Keratinocyte (primary cell): ENCODE measurements at regions not wholly inside any gene's neighbourhood (a gene's known extent, or its start where the extent isn't known, plus 50 kb on each side); places are given as distances from the start of the nearest gene placed in this dataset.

Experiments used
- DNase-seq: peaks from one replicate; pipeline ENCODE4 v3.0.0-alpha.2; 2011; ENCODE audit warnings: low read depth, missing footprints, low spot score
- FAIRE-seq: peaks from 2 replicates; lab custom pipeline; 2011; peaks lifted over from hg19 to GRCh38; lab: Jason Lieb, UNC
- H2AFZ ChIP-seq: 2 replicates; pipeline ENCODE4 v1.6.0; 2012; ENCODE audit warnings: low read length, control low read depth, inconsistent platforms; ENCODE audit not compliant: control insufficient read depth
- H3K27ac ChIP-seq: 2 replicates; pipeline ENCODE4 v1.5.1; 2011; ENCODE audit warnings: low read length; ENCODE audit not compliant: control insufficient read depth, insufficient read depth
- H3K27me3 ChIP-seq: 3 replicates; pipeline ENCODE4 v1.6.0; 2011; ENCODE audit warnings: low read length; ENCODE audit not compliant: control insufficient read depth, insufficient read depth; ENCODE audit errors: extremely low read depth
- H3K36me3 ChIP-seq, 2 experiments: 2 replicates in 1 of 2; 3 replicates in 1 of 2; pipeline ENCODE4 v1.5.1; 2011; ENCODE audit warnings: low read length in 2 of 2, mild to moderate bottlenecking in 1 of 2; ENCODE audit not compliant: control insufficient read depth in 2 of 2, insufficient read depth in 2 of 2; ENCODE audit errors: extremely low read depth in 1 of 2
- H3K4me1 ChIP-seq: 3 replicates; pipeline ENCODE4 v1.5.1; 2011; ENCODE audit warnings: low read length; ENCODE audit not compliant: control insufficient read depth, insufficient read depth; ENCODE audit errors: extremely low read depth
- H3K4me2 ChIP-seq: 3 replicates; pipeline ENCODE4 v1.6.0; 2011; ENCODE audit warnings: low read depth, low read length; ENCODE audit not compliant: control insufficient read depth, insufficient read depth; ENCODE audit errors: extremely low read depth
- H3K4me3 ChIP-seq, 3 experiments: fragments of 200-600 bp in 1 of 3; sonication (generic) in 1 of 3; 2 replicates in 2 of 3; 3 replicates in 1 of 3; pipeline ENCODE4 v1.5.1; 2011 to 2016; ENCODE audit warnings: low read length in 3 of 3, mild to moderate bottlenecking in 3 of 3, control low read depth in 2 of 3, inconsistent platforms in 1 of 3, low read depth in 1 of 3, mixed read lengths in 1 of 3, mixed run types in 1 of 3, moderate library complexity in 1 of 3; ENCODE audit not compliant: control insufficient read depth in 2 of 3, insufficient read depth in 2 of 3; ENCODE audit errors: extremely low read depth in 1 of 3
- H3K79me2 ChIP-seq: 2 replicates; pipeline ENCODE4 v1.6.0; 2012; ENCODE audit warnings: low read length; ENCODE audit not compliant: control insufficient read depth, insufficient read depth
- H3K9ac ChIP-seq: 3 replicates; pipeline ENCODE4 v1.6.0; 2011; ENCODE audit warnings: low read length; ENCODE audit not compliant: control insufficient read depth, insufficient read depth; ENCODE audit errors: extremely low read depth
- H3K9me1 ChIP-seq: 3 replicates; pipeline ENCODE4 v1.6.0; 2011; ENCODE audit warnings: low read length; ENCODE audit not compliant: control insufficient read depth, insufficient read depth; ENCODE audit errors: extremely low read depth
- H3K9me3 ChIP-seq: 2 replicates; pipeline ENCODE4 v1.5.1; 2012; ENCODE audit warnings: low read depth, low read length; ENCODE audit not compliant: control insufficient read depth
- H4K20me1 ChIP-seq: 3 replicates; pipeline ENCODE4 v1.6.0; 2011; ENCODE audit warnings: low read length; ENCODE audit not compliant: control insufficient read depth, insufficient read depth; ENCODE audit errors: extremely low read depth
- EZH2 ChIP-seq: IDR thresholded peaks from one replicate; pipeline ENCODE4 v1.6.1; 2012; ENCODE audit warnings: inconsistent platforms, mild to moderate bottlenecking, low read length, moderate library complexity
- dilution Hi-C: fragments of 300-500 bp; cut with MboI; formaldehyde crosslinking; loops from one replicate; pipeline ENCODE4 v1.7.0; 2020; ENCODE audit warnings: low sequenced_read_pairs; ENCODE audit not compliant: extremely low pct_ligation_motif_present
- TF ChIP-seq, protein P1 (sequence below), 3 experiments: IDR thresholded peaks in 1 of 3; conservative IDR thresholded peaks in 1 of 3; optimal IDR thresholded peaks in 1 of 3; 2 replicates in 2 of 3; 3 replicates in 1 of 3; pipeline versions ENCODE3 to v1.5.1; 2011; ENCODE audit warnings: low read length in 3 of 3, mild to moderate bottlenecking in 3 of 3, moderate library complexity in 2 of 3, control low read depth in 1 of 3, inconsistent platforms in 1 of 3; ENCODE audit not compliant: insufficient read depth in 2 of 3; ENCODE audit errors: extremely low read depth in 1 of 3

DNA sequence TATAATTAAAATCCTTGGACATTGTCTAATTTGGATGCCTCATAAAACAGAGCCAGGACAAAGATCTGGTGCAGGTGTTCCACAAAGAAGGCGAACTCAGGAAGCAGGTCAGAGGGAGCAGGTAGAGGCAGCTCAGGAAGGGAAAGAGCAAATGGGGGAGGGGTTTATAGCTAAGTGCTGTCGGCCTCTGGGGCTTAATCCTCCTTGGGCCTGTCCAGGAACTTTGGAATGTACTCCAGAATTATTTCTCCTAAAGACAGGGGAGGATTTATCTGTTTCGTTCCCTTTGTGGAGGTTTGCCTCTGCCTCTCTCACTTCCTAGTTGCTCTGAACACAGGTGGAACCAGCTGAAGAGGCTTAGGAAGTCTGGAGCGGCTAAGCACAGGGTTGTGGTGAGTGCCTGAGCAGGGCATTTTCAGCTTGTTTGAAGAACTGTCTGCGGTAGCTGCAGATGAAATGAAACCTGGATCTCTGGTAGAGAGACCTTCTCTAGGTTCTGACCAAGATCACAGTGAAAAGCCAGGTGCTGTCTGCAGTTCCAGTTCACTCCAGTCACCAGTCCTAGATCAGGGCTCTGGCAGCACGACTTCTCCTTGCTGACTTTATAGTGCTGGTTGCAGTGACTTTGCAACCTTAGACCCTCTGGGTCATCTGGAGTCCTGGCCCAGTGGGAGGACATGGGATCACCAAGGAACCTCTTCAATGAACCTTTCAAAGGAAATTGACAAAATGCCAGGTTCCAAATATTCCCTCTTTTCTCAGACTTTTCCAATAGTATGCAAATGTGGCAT lies 519.2 kb downstream of the PCDH10 start:
- Histone ChIP-seq H3K9ac (no peak overlapping the region), H3K36me3 (no peaks in the 10 kb centered on the region), H3K27me3 (no peaks in the 10 kb centered on the region), H3K9me1 (no peaks in the 10 kb centered on the region), H3K4me2 (no peak overlapping the region), H2AFZ (no peak overlapping the region), H3K27ac (no peak overlapping the region), H3K79me2 (no peaks in the 10 kb centered on the region), H3K4me3 (no peak overlapping the region), H4K20me1 (no peaks in the 10 kb centered on the region), H3K4me1 (no peaks in the 10 kb centered on the region), H3K9me3 (no peaks in the 10 kb centered on the region)
- TF ChIP-seq, protein P1, sequence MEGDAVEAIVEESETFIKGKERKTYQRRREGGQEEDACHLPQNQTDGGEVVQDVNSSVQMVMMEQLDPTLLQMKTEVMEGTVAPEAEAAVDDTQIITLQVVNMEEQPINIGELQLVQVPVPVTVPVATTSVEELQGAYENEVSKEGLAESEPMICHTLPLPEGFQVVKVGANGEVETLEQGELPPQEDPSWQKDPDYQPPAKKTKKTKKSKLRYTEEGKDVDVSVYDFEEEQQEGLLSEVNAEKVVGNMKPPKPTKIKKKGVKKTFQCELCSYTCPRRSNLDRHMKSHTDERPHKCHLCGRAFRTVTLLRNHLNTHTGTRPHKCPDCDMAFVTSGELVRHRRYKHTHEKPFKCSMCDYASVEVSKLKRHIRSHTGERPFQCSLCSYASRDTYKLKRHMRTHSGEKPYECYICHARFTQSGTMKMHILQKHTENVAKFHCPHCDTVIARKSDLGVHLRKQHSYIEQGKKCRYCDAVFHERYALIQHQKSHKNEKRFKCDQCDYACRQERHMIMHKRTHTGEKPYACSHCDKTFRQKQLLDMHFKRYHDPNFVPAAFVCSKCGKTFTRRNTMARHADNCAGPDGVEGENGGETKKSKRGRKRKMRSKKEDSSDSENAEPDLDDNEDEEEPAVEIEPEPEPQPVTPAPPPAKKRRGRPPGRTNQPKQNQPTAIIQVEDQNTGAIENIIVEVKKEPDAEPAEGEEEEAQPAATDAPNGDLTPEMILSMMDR (optimal IDR thresholded peaks at IDR 0.05 in 1 of 3, IDR thresholded peaks at IDR 0.05 in 1 of 3, conservative IDR thresholded peaks at IDR 0.05 in 1 of 3; ENCODE audit: extremely low read depth in 1 of 3, insufficient read depth in 2 of 3, low read length in 3 of 3), result no peak
- no peak for TF ChIP-seq EZH2
- dilution Hi-C loops, result no loop called here
- no peak for FAIRE-seq
- DNase-seq, result no peak

DNA sequence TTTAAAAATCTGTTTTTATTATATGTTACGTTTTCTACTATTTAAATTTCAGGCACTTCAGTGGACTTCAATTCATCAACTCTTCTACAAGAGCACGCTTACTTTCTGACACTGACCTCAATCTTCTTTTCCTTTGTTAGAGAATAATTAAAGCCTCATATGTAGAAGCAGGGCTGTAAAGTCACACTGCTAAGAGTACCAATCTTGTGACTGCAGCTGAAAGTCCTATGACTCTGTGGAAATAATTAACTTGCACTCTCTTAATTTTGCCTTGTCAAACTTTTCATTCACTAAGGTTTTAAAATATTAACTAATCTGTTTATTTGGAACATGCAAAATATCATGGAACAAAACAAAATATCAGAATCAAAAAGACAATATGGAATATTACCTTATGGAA lies 498.1 kb downstream of the PCDH10 start:
- Histone ChIP-seq H2AFZ (no peak overlapping the region), H3K9me3 (no peaks in the 10 kb centered on the region), H3K4me3 (no peak overlapping the region), H3K36me3 (no peaks in the 10 kb centered on the region), H4K20me1 (no peaks in the 10 kb centered on the region), H3K4me1 (no peaks in the 10 kb centered on the region), H3K9ac (no peak overlapping the region), H3K9me1 (no peaks in the 10 kb centered on the region), H3K27ac (no peak overlapping the region), H3K4me2 (no peak overlapping the region), H3K27me3 (no peaks in the 10 kb centered on the region), H3K79me2 (no peaks in the 10 kb centered on the region)
- FAIRE-seq, result no peak
- dilution Hi-C loops, result no loop called here
- no peak for TF ChIP-seq EZH2
- TF ChIP-seq, protein P1 (optimal IDR thresholded peaks at IDR 0.05 in 1 of 3, IDR thresholded peaks at IDR 0.05 in 1 of 3, conservative IDR thresholded peaks at IDR 0.05 in 1 of 3; ENCODE audit: extremely low read depth in 1 of 3, insufficient read depth in 2 of 3, low read length in 3 of 3), result no peak
- DNase-seq, result no peak
